IPS DF 19.7 (cell line): ENCODE measurements at regions not wholly inside any gene's neighbourhood (a gene's known extent, or its start where the extent isn't known, plus 50 kb on each side); places are given as distances from the start of the nearest gene placed in this dataset.

ENCODE experiments used
- DNase-seq: peaks from one replicate; pipeline ENCODE4 v3.0.0-alpha.2; 2013; ENCODE audit warnings: low read depth, low spot score

- no peak for DNase-seq
Observed at GRCh38 chr4:180456928-180457327, 1786.3 kb upstream of the TENM3 start.

GRCh38 chr4:180462116-180462515 is 1781.1 kb upstream of the TENM3 start:
- no peak for DNase-seq

- no peak for DNase-seq
Observed at GRCh38 chr4:180465364-180465763, 1777.8 kb upstream of the TENM3 start.

- DNase-seq = no peak
Observed at GRCh38 chr4:180483036-180483435, 1760.2 kb upstream of the TENM3 start.

- no peak for DNase-seq
Observed at GRCh38 chr4:180485407-180485806, 1757.8 kb upstream of the TENM3 start.

- no peak for DNase-seq
Observed at GRCh38 chr4:180486342-180486741, 1756.9 kb upstream of the TENM3 start.

- no peak for DNase-seq
Observed at GRCh38 chr4:180489787-180490186, 1753.4 kb upstream of the TENM3 start.

- DNase-seq = no peak
Observed at GRCh38 chr4:180491210-180491609, 1752.0 kb upstream of the TENM3 start.

- no peak for DNase-seq
Observed at GRCh38 chr4:180493299-180493698, 1749.9 kb upstream of the TENM3 start.

GRCh38 chr4:180500154-180500553 is 1743.0 kb upstream of the TENM3 start:
- DNase-seq = no peak

- DNase-seq = no peak
Observed at GRCh38 chr4:180512801-180513475, 1730.3 kb upstream of the TENM3 start.

- DNase-seq = no peak
Observed at GRCh38 chr4:180518906-180519305, 1724.3 kb upstream of the TENM3 start.

- DNase-seq = no peak
Observed at GRCh38 chr4:180521181-180521580, 1722.0 kb upstream of the TENM3 start.

- DNase-seq = no peak
Observed at GRCh38 chr4:180525523-180526077, 1717.6 kb upstream of the TENM3 start.

GRCh38 chr4:180528003-180528402 is 1715.2 kb upstream of the TENM3 start:
- DNase-seq = no peak

GRCh38 chr4:180530787-180531186 is 1712.4 kb upstream of the TENM3 start:
- DNase-seq = no peak

GRCh38 chr4:180532691-180533090 is 1710.5 kb upstream of the TENM3 start:
- DNase-seq = no peak

- DNase-seq = no peak
Observed at GRCh38 chr4:180538384-180539057, 1704.7 kb upstream of the TENM3 start.

- no peak for DNase-seq
Observed at GRCh38 chr4:180539284-180539683, 1703.9 kb upstream of the TENM3 start.

GRCh38 chr4:180541678-180542077 is 1701.5 kb upstream of the TENM3 start:
- DNase-seq = no peak

- no peak for DNase-seq
Observed at GRCh38 chr4:180542445-180543100, 1700.6 kb upstream of the TENM3 start.

- no peak for DNase-seq
Observed at GRCh38 chr4:180550106-180550505, 1693.1 kb upstream of the TENM3 start.

GRCh38 chr4:180557348-180557747 is 1685.9 kb upstream of the TENM3 start:
- no peak for DNase-seq
